IMR-90 (cell line): ENCODE measurements at regions not wholly inside any gene's neighbourhood (a gene's known extent, or its start where the extent isn't known, plus 50 kb on each side); places are given as distances from the start of the nearest gene placed in this dataset.

Experiments
- ATAC-seq: fragments of 200-7000 bp; cut with Tn5 transposase; 2 replicates; pipeline ENCODE4 v1.9.1; 2020; ENCODE audit warnings: low read depth, mild to moderate bottlenecking, moderate library complexity
- BruUV-seq: library from RNA; stranded (reverse); fragments of 400-500 nt; replicated peaks from 2 replicates; lab custom pipeline; 2021; lab: Mats Ljungman, UMichigan
- CTCF ChIA-PET: fragments of 300-600 bp; formaldehyde crosslinking; extraction: SDS; loops from one replicate; lab custom pipeline; 2021; ENCODE audit warnings: antibody characterized with exemption; lab: Yijun Ruan, JAX
- POLR2A ChIA-PET: fragments of 300-600 bp; sonication (Branson Sonifier 250); formaldehyde crosslinking; loops from one replicate; lab custom pipeline; 2022; ENCODE audit warnings: antibody characterized with exemption; ENCODE audit not compliant: unreplicated experiment; lab: Charles Lee
- DNase-seq: peaks from one replicate; pipeline ENCODE4 v3.0.0; 2013
- H2AFZ ChIP-seq: replicated peaks from 2 replicates; pipeline ENCODE3; 2013; ENCODE audit warnings: low read length, mild to moderate bottlenecking; ENCODE audit not compliant: poor library complexity
- H2AK5ac ChIP-seq: 2 replicates; pipeline ENCODE4 v1.6.1; 2013; ENCODE audit warnings: low read depth, low read length, inconsistent platforms
- H2AK9ac ChIP-seq: replicated peaks from 2 replicates; pipeline ENCODE3; 2013; ENCODE audit warnings: mild to moderate bottlenecking, low read depth, low read length, moderate library complexity; ENCODE audit not compliant: poor library complexity
- H2BK120ac ChIP-seq: 2 replicates; pipeline ENCODE4 v1.6.1; 2013; ENCODE audit warnings: low read depth, low read length, inconsistent platforms
- H2BK15ac ChIP-seq: 3 replicates; pipeline ENCODE4 v1.6.1; 2013; ENCODE audit warnings: low read depth, low read length, inconsistent platforms
- H2BK20ac ChIP-seq: 2 replicates; pipeline ENCODE4 v1.6.1; 2013; ENCODE audit warnings: low read depth, mild to moderate bottlenecking, inconsistent platforms, low read length, moderate library complexity
- H2BK5ac ChIP-seq: 2 replicates; pipeline ENCODE4 v1.6.1; 2013; ENCODE audit warnings: mild to moderate bottlenecking, low read depth, low read length, inconsistent platforms; ENCODE audit not compliant: poor library complexity, severe bottlenecking
- H3K14ac ChIP-seq: replicated peaks from 2 replicates; pipeline ENCODE4 v1.6.1; 2013; ENCODE audit warnings: low read depth, low read length, inconsistent platforms
- H3K18ac ChIP-seq: 2 replicates; pipeline ENCODE4 v1.6.1; 2013; ENCODE audit warnings: low read depth, low read length, control low read depth
- H3K23ac ChIP-seq: 2 replicates; pipeline ENCODE4 v1.6.1; 2013; ENCODE audit warnings: low read depth, low read length, inconsistent platforms
- H3K27ac ChIP-seq: 2 replicates; pipeline ENCODE4 v1.5.1; 2013; ENCODE audit warnings: mild to moderate bottlenecking, control low read depth, low read length; ENCODE audit not compliant: insufficient read depth
- H3K27me3 ChIP-seq: 2 replicates; pipeline ENCODE4 v1.6.1; 2013; ENCODE audit warnings: low read length; ENCODE audit not compliant: control insufficient read depth, insufficient read depth
- H3K36me3 ChIP-seq: 2 replicates; pipeline ENCODE4 v1.6.1; 2013; ENCODE audit warnings: low read length, mixed read lengths; ENCODE audit not compliant: control insufficient read depth, insufficient read depth
- H3K4ac ChIP-seq: 2 replicates; pipeline ENCODE4 v1.6.1; 2013; ENCODE audit warnings: low read depth, low read length, inconsistent platforms
- H3K4me1 ChIP-seq: 2 replicates; pipeline ENCODE4 v1.6.1; 2013; ENCODE audit warnings: low read length, mixed read lengths; ENCODE audit not compliant: control insufficient read depth, insufficient read depth
- H3K4me2 ChIP-seq: 2 replicates; pipeline ENCODE4 v1.6.1; 2013; ENCODE audit warnings: low read depth, mild to moderate bottlenecking, control low read depth, low read length, moderate library complexity
- H3K4me3 ChIP-seq: 2 replicates; pipeline ENCODE4 v1.5.1; 2013; ENCODE audit warnings: low read depth, mild to moderate bottlenecking, control low read depth, low read length, moderate library complexity; ENCODE audit not compliant: insufficient read depth
- H3K56ac ChIP-seq: 2 replicates; pipeline ENCODE4 v1.6.1; 2013; ENCODE audit warnings: low read length, inconsistent platforms; ENCODE audit not compliant: insufficient read depth; ENCODE audit errors: extremely low read depth
- H3K79me1 ChIP-seq, 2 experiments: 2 replicates each; pipeline ENCODE4 v1.6.1; 2013; ENCODE audit warnings: low read length in 2 of 2, inconsistent platforms in 1 of 2, low read depth in 1 of 2
- H3K9ac ChIP-seq: 2 replicates; pipeline ENCODE4 v1.6.1; 2013; ENCODE audit warnings: low read depth, low read length, control low read depth
- H3K9me1 ChIP-seq: 2 replicates; pipeline ENCODE4 v1.6.1; 2013; ENCODE audit warnings: low read length, inconsistent platforms; ENCODE audit not compliant: insufficient read depth
- H3K9me3 ChIP-seq: 2 replicates; pipeline ENCODE4 v1.6.1; 2013; ENCODE audit warnings: low read length; ENCODE audit not compliant: control insufficient read depth, insufficient read depth
- H4K20me1 ChIP-seq: 2 replicates; pipeline ENCODE4 v1.6.1; 2013; ENCODE audit warnings: low read length, inconsistent platforms; ENCODE audit not compliant: insufficient read depth
- H4K5ac ChIP-seq: 2 replicates; pipeline ENCODE4 v1.6.1; 2013; ENCODE audit warnings: mild to moderate bottlenecking, low read depth, low read length, control low read depth
- H4K8ac ChIP-seq, 2 experiments: 2 replicates each; pipeline ENCODE4 v1.6.1; 2013; ENCODE audit warnings: low read depth in 2 of 2, low read length in 2 of 2, control low read depth in 1 of 2, inconsistent platforms in 1 of 2
- H4K91ac ChIP-seq: 2 replicates; pipeline ENCODE4 v1.6.1; 2013; ENCODE audit warnings: low read depth, low read length, inconsistent platforms; ENCODE audit not compliant: insufficient read depth
- BHLHE40 ChIP-seq: fragments of 150-350 bp; IDR thresholded peaks from 2 replicates; pipeline ENCODE4 v1.6.1; 2016; ENCODE audit warnings: mild to moderate bottlenecking, low read depth, low read length
- CEBPB ChIP-seq: IDR thresholded peaks from 2 replicates; pipeline ENCODE4 v1.6.1; 2012; ENCODE audit warnings: low read depth, low read length, improper control_type of control experiment
- CHD1 ChIP-seq: IDR thresholded peaks from 2 replicates; pipeline ENCODE4 v1.6.1; 2012; ENCODE audit warnings: low read depth, low read length, improper control_type of control experiment
- ELK1 ChIP-seq: fragments of 150-350 bp; IDR thresholded peaks from 2 replicates; pipeline ENCODE4 v1.6.1; 2016; ENCODE audit warnings: low read depth, mild to moderate bottlenecking, low read length, moderate library complexity, borderline replicate concordance
- FOS ChIP-seq: fragments of 150-350 bp; IDR thresholded peaks from 2 replicates; pipeline ENCODE4 v1.6.1; 2016; ENCODE audit warnings: low read depth, low read length
- MAFK ChIP-seq: IDR thresholded peaks from 2 replicates; pipeline ENCODE4 v1.6.1; 2012; ENCODE audit warnings: low read depth, low read length, improper control_type of control experiment
- MAZ ChIP-seq: IDR thresholded peaks from 2 replicates; pipeline ENCODE4 v1.6.1; 2012; ENCODE audit warnings: low read depth, mild to moderate bottlenecking, low read length, improper control_type of control experiment, moderate library complexity, borderline replicate concordance
- MXI1 ChIP-seq: IDR thresholded peaks from 2 replicates; pipeline ENCODE4 v1.6.1; 2012; ENCODE audit warnings: low read depth, mild to moderate bottlenecking, low read length, moderate library complexity, borderline replicate concordance
- NFE2L2 ChIP-seq: fragments of 150-350 bp; IDR thresholded peaks from 2 replicates; pipeline ENCODE4 v1.6.1; 2016; ENCODE audit warnings: low read depth, mild to moderate bottlenecking, low read length
- POLR2A ChIP-seq: IDR thresholded peaks from 2 replicates; pipeline ENCODE4 v1.6.1; 2012; ENCODE audit warnings: mild to moderate bottlenecking, low read depth, low read length
- RAD21 ChIP-seq: IDR thresholded peaks from 2 replicates; pipeline ENCODE4 v1.6.1; 2012; ENCODE audit warnings: low read length, improper control_type of control experiment
- RCOR1 ChIP-seq: IDR thresholded peaks from 2 replicates; pipeline ENCODE4 v1.6.1; 2012; ENCODE audit warnings: mild to moderate bottlenecking, low read length, improper control_type of control experiment; ENCODE audit not compliant: insufficient replicate concordance
- RFX5 ChIP-seq: IDR thresholded peaks from 2 replicates; pipeline ENCODE4 v1.8.0; 2012; ENCODE audit warnings: low read depth, mild to moderate bottlenecking, low read length, moderate library complexity
- SMC3 ChIP-seq: fragments of 150-350 bp; IDR thresholded peaks from 2 replicates; pipeline ENCODE4 v1.6.1; 2016; ENCODE audit warnings: low read depth, mild to moderate bottlenecking, antibody characterized with exemption, low read length, moderate library complexity
- USF2 ChIP-seq: fragments of 150-350 bp; IDR thresholded peaks from 2 replicates; pipeline ENCODE4 v1.6.1; 2017; ENCODE audit warnings: mild to moderate bottlenecking, antibody characterized with exemption, low read length, low read depth
- WGBS, 2 experiments: methylation state at CpG; one replicate each; pipeline versions ENCODE4 v1.1.5 to v1.1.7; 2013; ENCODE audit warnings: missing lambda C conversion rate in 2 of 2; ENCODE audit not compliant: insufficient read length in 1 of 2; ENCODE audit errors: extremely low coverage in 2 of 2; 5-methylcytosine and 5-hydroxymethylcytosine counted together
- dilution Hi-C: fragments of 300-500 bp; cut with HindIII; formaldehyde crosslinking; loops from one replicate; pipeline ENCODE4 v1.14.3; 2018; ENCODE audit warnings: low sequenced_read_pairs; ENCODE audit not compliant: unreplicated experiment
- in situ Hi-C: fragments of 300-500 bp; cut with MboI; formaldehyde crosslinking; loops from 3 replicates; pipeline ENCODE4 v1.14.3; 2019; ENCODE audit warnings: low sequenced_read_pairs, inconsistent platforms, mixed read lengths
- intact Hi-C: fragments of 100-400 bp; cut with micrococcal nuclease; formaldehyde crosslinking; loops from 2 replicates; pipeline ENCODE4 v1.10.0; 2022
- TF ChIP-seq, protein P1 (sequence below): conservative IDR thresholded peaks from 2 replicates; pipeline ENCODE4 v1.5.1; 2012; ENCODE audit warnings: mild to moderate bottlenecking, low read depth, low read length, improper control_type of control experiment

GRCh38 chr6:139722530-139722929 is 348.1 kb upstream of the CITED2 start:
- H2BK15ac ChIP-seq = no peak overlapping the region
- no peak overlapping the region for H3K4me2 ChIP-seq
- H3K79me1 ChIP-seq = no peaks in the 10 kb centered on the region
- no peaks in the 10 kb centered on the region for H3K4me1 ChIP-seq
- no peak for TF ChIP-seq CHD1
- TF ChIP-seq RCOR1 = no peak
- no peak for TF ChIP-seq RAD21
- TF ChIP-seq BHLHE40 = no peak
- no peak for TF ChIP-seq USF2
- no peak for TF ChIP-seq POLR2A
- no peak for TF ChIP-seq SMC3
- TF ChIP-seq, protein P1, sequence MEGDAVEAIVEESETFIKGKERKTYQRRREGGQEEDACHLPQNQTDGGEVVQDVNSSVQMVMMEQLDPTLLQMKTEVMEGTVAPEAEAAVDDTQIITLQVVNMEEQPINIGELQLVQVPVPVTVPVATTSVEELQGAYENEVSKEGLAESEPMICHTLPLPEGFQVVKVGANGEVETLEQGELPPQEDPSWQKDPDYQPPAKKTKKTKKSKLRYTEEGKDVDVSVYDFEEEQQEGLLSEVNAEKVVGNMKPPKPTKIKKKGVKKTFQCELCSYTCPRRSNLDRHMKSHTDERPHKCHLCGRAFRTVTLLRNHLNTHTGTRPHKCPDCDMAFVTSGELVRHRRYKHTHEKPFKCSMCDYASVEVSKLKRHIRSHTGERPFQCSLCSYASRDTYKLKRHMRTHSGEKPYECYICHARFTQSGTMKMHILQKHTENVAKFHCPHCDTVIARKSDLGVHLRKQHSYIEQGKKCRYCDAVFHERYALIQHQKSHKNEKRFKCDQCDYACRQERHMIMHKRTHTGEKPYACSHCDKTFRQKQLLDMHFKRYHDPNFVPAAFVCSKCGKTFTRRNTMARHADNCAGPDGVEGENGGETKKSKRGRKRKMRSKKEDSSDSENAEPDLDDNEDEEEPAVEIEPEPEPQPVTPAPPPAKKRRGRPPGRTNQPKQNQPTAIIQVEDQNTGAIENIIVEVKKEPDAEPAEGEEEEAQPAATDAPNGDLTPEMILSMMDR = no peak
- no peak for TF ChIP-seq NFE2L2
- no peak for TF ChIP-seq ELK1
- TF ChIP-seq MAFK = no peak
- TF ChIP-seq CEBPB = no peak
- no peak for TF ChIP-seq MAZ
- no peak for TF ChIP-seq RFX5
- no peak for TF ChIP-seq MXI1
- TF ChIP-seq FOS = no peak
- no peak overlapping the region for H2BK5ac ChIP-seq
- H2AFZ ChIP-seq = no peak overlapping the region
- no TSS peak for BruUV-seq
- H3K9ac ChIP-seq = no peak overlapping the region
- POLR2A ChIA-PET = interaction anchor here (1.2 kb wide), 1 partner anchor 348 kb away, joined by 3 read pairs; the partner anchor contains the start of gene CITED2
- no peak overlapping the region for H4K91ac ChIP-seq
- ATAC-seq = peak; percentile 72
- H2AK9ac ChIP-seq = no peak overlapping the region
- no peaks in the 10 kb centered on the region for H4K20me1 ChIP-seq
- H2BK20ac ChIP-seq = no peak overlapping the region
- intact Hi-C loops = no loop called here
- H3K14ac ChIP-seq = no peak overlapping the region
- H2AK5ac ChIP-seq = no peak overlapping the region
- H3K56ac ChIP-seq = no peak overlapping the region
- H3K23ac ChIP-seq = no peak overlapping the region
- no CpG with 5 or more reads among the region's 3 CpGs for WGBS, 2 experiments
- H3K4me3 ChIP-seq = no peak overlapping the region
- no peak overlapping the region for H3K4ac ChIP-seq
- no peaks in the 10 kb centered on the region for H3K9me1 ChIP-seq
- H2BK120ac ChIP-seq = no peak overlapping the region
- peak; percentile 59 for DNase-seq
- H4K8ac ChIP-seq = no peak overlapping the region
- H3K36me3 ChIP-seq = no peaks in the 10 kb centered on the region
- CTCF ChIA-PET = no interaction called here
- in situ Hi-C loops = no loop called here
- H3K27ac ChIP-seq = no peak overlapping the region
- dilution Hi-C loops = no loop called here
- H4K5ac ChIP-seq = no peak overlapping the region
- H3K18ac ChIP-seq = no peak overlapping the region
- no peaks in the 10 kb centered on the region for H3K9me3 ChIP-seq
- H3K27me3 ChIP-seq = no peaks in the 10 kb centered on the region
